NOMO-1 treated with DMSO at 0.1 percent for 48 hours (cell line): ENCODE measurements at regions not wholly inside any gene's neighbourhood (a gene's known extent, or its start where the extent isn't known, plus 50 kb on each side); places are given as distances from the start of the nearest gene placed in this dataset.
A peak's percentile ranks its signal among the peaks of the same experiment; 100 is the strongest.
"Not testable (repeated sequence)": the region's sequence is repeated elsewhere in the genome, so short reads cannot be mapped to it uniquely, and the experiment has no call there.

Source experiments
- DNase-seq: peaks from one replicate; lab custom pipeline; 2025; ENCODE audit not compliant: unreplicated experiment; lab: John Stamatoyannopoulos, UW

- no peak for DNase-seq
These were observed 350.0 kb upstream of the KLHL29 start for GRCh38 chr2:23034996-23035395.

DNA sequence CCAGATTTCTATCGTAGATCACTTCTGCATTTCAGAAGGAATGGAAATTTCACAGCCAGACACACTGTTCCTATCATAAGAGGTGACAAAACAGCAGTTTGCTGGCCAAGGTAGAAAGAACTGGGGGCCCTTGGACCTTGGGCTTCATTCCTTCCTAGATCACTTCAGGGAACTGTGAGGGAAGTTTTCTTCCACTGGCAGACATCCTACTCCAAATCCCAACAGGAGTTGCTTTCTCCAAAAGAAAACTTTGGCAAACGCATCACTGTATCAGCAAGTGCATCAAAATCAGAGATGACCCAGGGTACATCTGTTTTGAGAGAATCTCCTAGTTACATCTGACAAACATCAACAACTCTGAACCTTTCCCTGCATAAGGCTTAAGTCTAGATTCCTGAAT lies 348.4 kb upstream of the KLHL29 start:
- DNase-seq = no peak

DNA sequence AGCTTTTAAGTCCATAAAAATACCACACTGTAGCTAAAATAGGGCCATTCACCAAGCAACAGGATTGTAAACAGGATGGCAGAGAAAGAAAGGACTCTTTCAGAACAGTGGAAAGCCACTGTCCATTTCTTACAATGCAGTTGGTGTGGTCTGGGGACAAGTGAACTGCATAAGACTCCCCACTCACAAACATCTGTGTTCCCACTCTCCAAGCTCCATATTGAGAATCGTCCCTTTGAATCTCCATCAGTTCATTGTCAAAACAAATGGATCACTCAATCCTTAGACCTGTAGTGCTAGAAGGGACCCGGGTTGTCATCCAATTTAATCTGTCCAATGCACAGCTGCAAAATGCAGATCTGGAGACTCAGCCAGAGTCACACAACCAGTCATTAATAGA lies 347.4 kb upstream of the KLHL29 start:
- DNase-seq = no peak

DNA sequence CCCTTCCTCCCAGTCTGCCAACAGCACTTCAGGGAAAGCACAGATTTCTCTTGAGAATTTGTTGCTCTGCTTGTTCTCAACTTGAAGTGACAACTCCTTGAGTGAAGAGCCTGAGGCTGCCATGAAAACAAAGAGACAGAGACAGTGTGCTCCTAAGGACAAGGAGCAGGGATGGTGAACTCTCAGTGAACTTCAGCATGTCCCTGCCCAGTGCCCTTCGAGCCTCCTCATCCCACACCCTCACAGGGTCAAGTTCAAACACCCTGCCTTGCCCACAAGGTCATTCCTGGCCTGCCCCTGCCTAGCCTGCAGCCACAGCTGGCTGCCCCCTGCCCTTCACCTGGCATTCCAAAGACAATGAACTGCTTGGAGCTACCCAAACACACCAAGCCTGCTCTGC lies 343.5 kb upstream of the KLHL29 start:
- DNase-seq = no peak

GRCh38 chr2:23042216-23042906 lies 342.6 kb upstream of the KLHL29 start:
- no peak for DNase-seq

GRCh38 chr2:23050388-23050787 lies 334.6 kb upstream of the KLHL29 start:
- no peak for DNase-seq

DNA sequence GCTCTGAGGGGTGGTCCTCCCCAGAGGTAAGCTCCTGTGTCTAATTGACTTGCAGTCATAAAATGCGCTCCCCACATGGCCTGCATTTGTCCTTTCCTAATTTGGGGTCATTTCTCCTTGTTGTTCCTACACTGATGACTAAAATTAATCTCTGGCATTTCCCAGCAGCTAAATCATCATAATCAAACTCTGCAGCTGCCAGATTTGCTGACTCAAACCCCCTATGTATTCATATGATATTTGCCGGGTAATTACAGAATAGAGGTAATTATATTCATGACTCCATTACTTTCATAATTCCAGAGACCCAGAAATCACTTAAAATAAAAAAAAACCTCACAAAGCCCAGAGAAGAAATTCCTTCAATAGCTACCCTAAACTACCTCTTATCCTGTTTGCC lies 331.4 kb upstream of the KLHL29 start:
- no peak for DNase-seq

GRCh38 chr2:23055251-23055650 lies 329.7 kb upstream of the KLHL29 start:
- no peak for DNase-seq

DNA sequence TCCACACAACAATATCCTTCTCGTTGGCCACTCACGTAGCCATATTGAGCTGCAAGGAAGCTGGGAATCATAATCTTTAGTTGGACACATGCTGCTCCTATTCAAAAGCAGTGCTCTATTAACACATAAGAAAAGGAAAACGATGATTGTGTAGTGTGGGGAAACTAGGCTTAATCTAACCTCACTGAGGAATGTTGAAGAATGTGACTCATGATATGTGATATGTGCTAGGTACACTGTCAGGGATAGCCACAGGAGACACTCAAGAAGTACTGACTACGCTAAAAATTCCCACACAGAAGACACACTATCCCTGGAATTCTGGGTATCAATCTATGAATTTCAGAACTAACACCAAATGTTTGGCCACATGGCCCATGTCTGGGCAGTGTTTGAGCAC lies 328.1 kb upstream of the KLHL29 start:
- DNase-seq = not testable (repeated sequence)

GRCh38 chr2:23058435-23058834 lies 326.5 kb upstream of the KLHL29 start:
- no peak for DNase-seq

- DNase-seq = no peak
These were observed 319.8 kb upstream of the KLHL29 start for GRCh38 chr2:23065210-23065609.

DNA sequence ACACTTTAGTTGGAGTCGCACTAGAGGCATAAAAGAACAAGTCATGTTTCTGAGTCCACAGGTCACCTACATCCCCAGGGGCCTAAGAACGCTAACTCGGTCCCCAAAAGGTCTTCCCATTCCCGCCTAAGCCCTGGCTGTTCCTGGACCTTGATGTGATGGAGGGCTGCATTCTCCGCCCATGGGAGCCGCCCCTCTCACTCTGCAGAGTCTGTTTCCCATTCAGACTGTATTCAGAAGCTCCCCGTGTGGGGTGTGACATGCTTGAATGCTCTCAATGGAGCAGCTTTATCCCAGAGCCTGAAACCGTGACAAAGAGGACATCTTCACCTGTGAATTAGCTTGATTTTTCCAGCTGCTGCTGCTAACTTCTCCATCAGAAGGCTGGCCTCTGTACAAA lies 319.0 kb upstream of the KLHL29 start:
- no peak for DNase-seq

DNA sequence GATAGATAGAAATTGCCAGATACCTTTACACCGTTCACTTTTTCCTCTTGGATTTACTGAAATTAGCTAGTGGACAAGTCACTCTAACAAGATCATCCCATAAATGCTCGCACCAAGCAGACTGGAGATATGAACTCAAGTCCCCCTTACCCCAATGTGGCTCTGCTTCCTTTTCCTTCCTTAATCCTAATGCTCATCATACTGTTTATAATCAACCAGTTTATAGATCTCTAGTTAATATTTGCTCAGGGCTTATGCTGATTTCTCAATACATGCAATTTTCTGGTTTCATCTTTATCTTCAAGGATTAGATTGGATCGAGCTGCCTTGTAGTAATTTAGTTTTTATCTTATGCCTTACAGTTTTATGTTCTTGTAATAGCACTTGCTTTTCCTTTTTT lies 318.3 kb upstream of the KLHL29 start:
- DNase-seq = no peak

GRCh38 chr2:23069156-23069555 lies 315.8 kb upstream of the KLHL29 start:
- no peak for DNase-seq

DNA sequence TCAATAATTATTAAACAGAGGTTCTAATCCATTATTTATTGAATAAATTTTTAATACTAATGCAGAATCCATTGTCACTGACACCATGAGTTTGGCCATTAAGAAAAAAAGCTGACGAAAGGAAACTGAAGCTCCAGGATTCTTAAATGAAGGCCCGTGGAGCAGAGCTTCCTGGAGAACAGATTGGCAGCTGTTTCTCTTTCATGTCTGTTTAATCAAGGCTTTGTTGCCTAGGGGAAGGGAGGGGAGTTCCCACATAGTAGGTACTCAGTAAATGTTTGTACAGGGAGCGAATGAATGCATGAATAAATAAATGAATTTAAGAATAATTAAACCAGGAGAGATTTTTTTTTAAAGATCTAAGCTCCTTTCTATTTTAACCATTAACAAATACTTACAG lies 315.1 kb upstream of the KLHL29 start:
- DNase-seq = no peak

GRCh38 chr2:23073056-23073455 lies 311.9 kb upstream of the KLHL29 start:
- no peak for DNase-seq

DNA sequence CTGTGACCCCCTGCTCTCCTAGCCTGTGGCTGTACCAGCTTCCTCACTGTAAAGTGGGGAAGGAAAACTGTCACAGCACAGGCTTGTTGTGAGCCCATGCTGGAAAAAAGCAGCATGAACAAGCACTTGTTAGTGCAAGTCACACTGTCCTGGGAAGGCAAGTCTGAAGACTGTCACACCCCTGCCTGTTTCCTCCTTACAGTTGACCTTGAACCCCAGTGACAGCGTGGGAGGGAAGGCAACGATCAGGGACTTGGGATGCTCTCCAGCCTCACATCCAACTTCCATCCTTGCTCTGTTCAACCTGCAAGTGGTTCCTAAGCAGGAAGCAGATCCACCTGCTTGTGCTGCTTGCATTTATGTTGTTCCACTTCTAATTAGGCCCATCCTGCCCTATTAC lies 311.3 kb upstream of the KLHL29 start:
- DNase-seq = no peak

DNA sequence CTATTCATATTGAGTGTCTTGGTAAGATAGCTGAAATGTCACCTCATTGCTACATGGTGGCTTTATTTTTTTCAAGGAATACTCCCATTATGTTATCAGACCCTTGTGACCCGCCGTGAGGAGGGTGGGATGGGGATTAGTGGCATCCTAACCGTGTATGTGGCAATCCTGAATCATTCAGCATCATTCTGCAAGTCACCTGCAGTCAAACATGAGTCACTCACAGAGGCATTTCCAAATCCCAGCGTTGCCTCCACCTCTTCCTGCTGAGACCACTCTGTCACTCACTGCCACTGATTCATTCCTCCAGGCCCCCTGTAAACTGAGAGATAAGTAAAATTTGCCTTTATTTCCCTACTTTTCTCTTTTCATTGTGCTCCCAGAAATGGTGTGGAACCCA lies 307.4 kb upstream of the KLHL29 start:
- DNase-seq = no peak

GRCh38 chr2:23078784-23079434 lies 306.1 kb upstream of the KLHL29 start:
- no peak for DNase-seq

DNA sequence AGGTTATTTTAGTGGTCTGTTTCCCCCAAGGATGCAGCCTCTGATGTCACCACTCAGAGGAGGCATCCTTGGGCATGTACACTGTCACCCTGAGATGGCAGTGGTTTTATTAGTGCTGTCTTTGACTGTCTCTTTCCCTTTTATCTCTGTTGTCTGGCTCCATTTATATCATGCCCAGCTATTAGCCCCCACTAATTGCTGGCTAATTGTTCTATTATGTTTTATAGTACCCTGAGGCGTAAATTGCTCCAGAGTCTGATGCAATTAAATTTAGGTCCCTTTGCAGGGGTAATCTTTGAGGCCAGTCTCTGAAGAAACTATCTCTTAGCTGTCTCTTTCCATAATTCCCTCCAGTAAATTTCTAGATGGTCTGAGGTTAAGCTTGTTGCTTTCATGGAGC lies 301.0 kb upstream of the KLHL29 start:
- no peak for DNase-seq

- DNase-seq = no peak
These were observed 294.0 kb upstream of the KLHL29 start for GRCh38 chr2:23091019-23091418.

DNA sequence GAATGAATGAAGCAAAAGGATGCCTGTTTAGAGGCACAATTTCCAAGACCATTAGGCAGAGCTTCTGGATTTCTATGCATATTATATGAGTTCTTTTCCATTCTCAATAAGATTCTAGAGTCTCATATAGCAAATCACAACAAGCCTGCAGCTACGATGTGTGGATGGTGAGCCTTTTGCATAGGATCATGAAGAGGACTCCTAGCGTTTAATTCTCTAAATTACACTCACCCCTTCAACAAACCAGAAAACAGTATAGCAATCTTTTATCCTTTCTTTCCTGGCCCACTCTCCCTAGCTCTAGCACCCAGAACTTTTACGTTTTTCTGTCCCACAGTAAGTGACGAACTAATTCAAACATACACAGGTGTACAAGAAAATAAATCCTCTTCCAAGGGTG lies 293.1 kb upstream of the KLHL29 start:
- DNase-seq = no peak

DNA sequence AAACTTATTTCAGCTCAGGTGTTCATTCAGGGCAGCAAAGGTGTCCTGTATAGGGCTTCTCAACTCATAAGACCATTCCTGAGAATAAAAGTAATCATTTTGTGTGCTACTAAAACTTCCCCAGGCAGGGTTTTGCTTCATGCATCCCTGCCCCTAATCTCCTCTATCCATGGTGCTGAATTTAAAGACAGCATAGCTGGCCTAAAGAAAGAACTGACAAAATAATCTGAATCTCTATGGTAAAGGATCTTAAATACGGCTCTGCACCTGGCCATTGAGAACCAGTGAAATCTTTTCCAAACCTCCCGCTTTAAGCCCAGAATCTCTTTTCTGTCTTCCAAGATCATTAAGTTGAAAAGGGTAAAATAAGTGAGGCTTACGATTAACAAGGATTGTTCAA lies 292.1 kb upstream of the KLHL29 start:
- DNase-seq = peak; percentile 1
